Smooth muscle cell (in vitro differentiated cells): ENCODE measurements at regions not wholly inside any gene's neighbourhood (a gene's known extent, or its start where the extent isn't known, plus 50 kb on each side); places are given as distances from the start of the nearest gene placed in this dataset.
A peak's percentile ranks its signal among the peaks of the same experiment; 100 is the strongest.

Experiments
- DNase-seq: peaks from one replicate; lab custom pipeline; 2025; ENCODE audit not compliant: unreplicated experiment; lab: John Stamatoyannopoulos, UW
- H2AFZ ChIP-seq: fragments of 200-600 bp; sonication (generic); 2 replicates; pipeline ENCODE4 v1.6.0; 2016; ENCODE audit warnings: antibody characterized with exemption, low read depth, mild to moderate bottlenecking
- H3F3A ChIP-seq: fragments of 200-600 bp; sonication (generic); 2 replicates; pipeline ENCODE4 v1.6.0; 2017; ENCODE audit warnings: antibody characterized with exemption, low read depth
- H3K27ac ChIP-seq: fragments of 200-600 bp; sonication (generic); 2 replicates; pipeline ENCODE4 v1.5.1; 2016; ENCODE audit warnings: low read depth, mild to moderate bottlenecking
- H3K27me3 ChIP-seq: fragments of 200-600 bp; sonication (generic); 2 replicates; pipeline ENCODE4 v1.6.1; 2016; ENCODE audit warnings: low read depth, mild to moderate bottlenecking
- H3K36me3 ChIP-seq: fragments of 200-600 bp; sonication (generic); 2 replicates; pipeline ENCODE4 v1.5.1; 2016; ENCODE audit warnings: low read depth
- H3K4me1 ChIP-seq: fragments of 200-600 bp; sonication (generic); 2 replicates; pipeline ENCODE4 v1.5.1; 2016; ENCODE audit warnings: low read depth
- H3K4me2 ChIP-seq: fragments of 200-600 bp; sonication (generic); 2 replicates; pipeline ENCODE4 v1.6.0; 2016; ENCODE audit warnings: mild to moderate bottlenecking
- H3K4me3 ChIP-seq: fragments of 200-600 bp; sonication (generic); 2 replicates; pipeline ENCODE4 v1.5.1; 2016; ENCODE audit warnings: mild to moderate bottlenecking
- H3K79me2 ChIP-seq: fragments of 200-600 bp; sonication (generic); 2 replicates; pipeline ENCODE4 v1.6.0; 2016; ENCODE audit warnings: low read depth, mild to moderate bottlenecking
- H3K9ac ChIP-seq: fragments of 200-600 bp; sonication (generic); 2 replicates; pipeline ENCODE4 v1.6.0; 2016; ENCODE audit warnings: low read depth
- H3K9me3 ChIP-seq: fragments of 200-600 bp; sonication (generic); replicated peaks from 2 replicates; pipeline ENCODE4 v1.5.1; 2016; ENCODE audit warnings: low read depth
- H4K20me1 ChIP-seq: fragments of 200-600 bp; sonication (generic); 2 replicates; pipeline ENCODE4 v1.6.0; 2016; ENCODE audit warnings: low read depth
- CTCF ChIP-seq: fragments of 200-600 bp; sonication (generic); IDR thresholded peaks from 2 replicates; pipeline ENCODE4 v1.5.1; 2017; ENCODE audit warnings: borderline replicate concordance, mild to moderate bottlenecking, antibody characterized with exemption; ENCODE audit not compliant: insufficient read depth, poor library complexity, severe bottlenecking
- WGBS: methylation state at CpG from one replicate; pipeline ENCODE4 v1.1.7; 2016; ENCODE audit warnings: low lambda C conversion rate; 5-methylcytosine and 5-hydroxymethylcytosine counted together

DNA sequence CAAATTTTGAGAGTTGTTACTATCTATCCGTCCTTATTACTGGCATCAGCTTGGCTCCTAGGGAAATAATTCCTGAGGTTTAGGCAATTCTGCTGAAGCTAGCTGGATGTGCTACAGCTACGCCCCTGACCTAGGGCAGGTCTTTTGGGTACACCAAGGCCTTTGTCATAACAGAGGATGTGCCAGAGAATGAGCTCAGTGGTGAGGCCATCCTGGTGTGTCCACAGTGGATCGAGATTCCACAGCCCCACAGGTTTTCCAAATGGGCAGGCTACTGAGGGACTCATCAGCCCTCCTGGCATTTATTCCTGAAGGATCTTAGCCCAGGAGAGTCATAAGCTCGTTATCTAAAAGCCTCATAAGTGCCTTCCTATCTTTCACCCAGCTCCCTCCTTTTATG lies 475.2 kb upstream of the USP24 start:
- H3K4me1 ChIP-seq: peaks cover 2% of the 10 kb centered on the region
- no peaks in the 10 kb centered on the region for H4K20me1 ChIP-seq
- H3K4me3 ChIP-seq: no peak overlapping the region
- H3K4me2 ChIP-seq: no peak overlapping the region
- no peaks in the 10 kb centered on the region for H3K79me2 ChIP-seq
- no peak for DNase-seq
- no peak overlapping the region for H3K9ac ChIP-seq
- no peaks in the 10 kb centered on the region for H3K9me3 ChIP-seq
- TF ChIP-seq CTCF: no peak
- peaks cover 19% of the 10 kb centered on the region for H3F3A ChIP-seq
- no peaks in the 10 kb centered on the region for H3K36me3 ChIP-seq
- no peaks in the 10 kb centered on the region for H3K27me3 ChIP-seq
- no peak overlapping the region for H3K27ac ChIP-seq
- WGBS: 87% methylated on average over 4 of the region's 4 CpGs
- no peak overlapping the region for H2AFZ ChIP-seq

- 73% methylated on average over 3 of the region's 3 CpGs for WGBS
- no peak for TF ChIP-seq CTCF
- H3K79me2 ChIP-seq: no peaks in the 10 kb centered on the region
These were observed 474.6 kb upstream of the USP24 start for GRCh38 chr1:55689800-55690199.

DNA sequence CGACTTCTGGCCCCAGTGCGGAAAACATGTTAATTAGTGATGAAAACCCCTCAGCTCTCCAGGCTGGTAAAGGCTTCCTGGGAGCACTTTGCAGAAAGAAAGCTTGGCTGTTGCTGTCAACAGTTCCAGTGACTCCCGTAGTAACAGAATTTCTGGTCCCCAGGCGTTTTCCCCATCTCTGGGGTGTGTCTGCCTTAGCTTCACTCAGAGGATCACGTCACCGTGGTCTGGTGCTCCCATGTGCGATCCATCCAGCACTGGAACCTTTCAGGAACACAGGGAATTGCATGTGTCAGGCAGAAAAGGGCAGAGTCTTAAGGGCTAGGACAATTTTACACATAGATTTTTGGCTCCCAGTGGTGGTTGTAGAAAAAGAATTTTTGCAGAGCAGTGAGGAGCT lies 470.4 kb upstream of the USP24 start:
- TF ChIP-seq CTCF: no peak
- H2AFZ ChIP-seq: peak overlapping the region; percentile 20
- no peak for DNase-seq
- no peaks in the 10 kb centered on the region for H4K20me1 ChIP-seq
- no peaks in the 10 kb centered on the region for H3K9me3 ChIP-seq
- H3K27me3 ChIP-seq: no peaks in the 10 kb centered on the region
- H3K4me1 ChIP-seq: peaks cover 4% of the 10 kb centered on the region
- 59% methylated on average over 7 of the region's 7 CpGs for WGBS
- no peaks in the 10 kb centered on the region for H3K79me2 ChIP-seq
- no peak overlapping the region for H3K4me3 ChIP-seq
- no peak overlapping the region for H3K4me2 ChIP-seq
- H3K36me3 ChIP-seq: no peaks in the 10 kb centered on the region
- H3F3A ChIP-seq: peaks cover 3% of the 10 kb centered on the region
- H3K27ac ChIP-seq: peak overlapping the region; percentile 29
- H3K9ac ChIP-seq: no peak overlapping the region

More at GRCh38 chr1:55689800-55690199, 474.6 kb upstream of the USP24 start:
- Histone ChIP-seq H3K27ac (no peak overlapping the region), H3K9me3 (no peaks in the 10 kb centered on the region), H3K4me2 (no peak overlapping the region), H3K4me1 (peaks cover 3% of the 10 kb centered on the region), H3K9ac (no peak overlapping the region), H4K20me1 (no peaks in the 10 kb centered on the region), H3F3A (peaks cover 17% of the 10 kb centered on the region), H3K27me3 (no peaks in the 10 kb centered on the region), H3K36me3 (no peaks in the 10 kb centered on the region), H2AFZ (no peak overlapping the region), H3K4me3 (no peak overlapping the region)
- DNase-seq: no peak

- no peak for TF ChIP-seq CTCF
- no peak overlapping the region for H3K9ac ChIP-seq
- no peak for DNase-seq
- no peaks in the 10 kb centered on the region for H4K20me1 ChIP-seq
- H3K4me2 ChIP-seq: no peak overlapping the region
- H3K4me3 ChIP-seq: no peak overlapping the region
- peaks cover 9% of the 10 kb centered on the region for H3K4me1 ChIP-seq
- H3K27ac ChIP-seq: no peak overlapping the region
- peaks cover 3% of the 10 kb centered on the region for H3F3A ChIP-seq
- H3K27me3 ChIP-seq: no peaks in the 10 kb centered on the region
- no peaks in the 10 kb centered on the region for H3K79me2 ChIP-seq
- H2AFZ ChIP-seq: no peak overlapping the region
- no peaks in the 10 kb centered on the region for H3K9me3 ChIP-seq
- no peaks in the 10 kb centered on the region for H3K36me3 ChIP-seq
These were observed 469.0 kb upstream of the USP24 start for GRCh38 chr1:55684131-55684650.
